ENCODE measurements at regions not wholly inside any gene's neighbourhood (a gene's known extent, or its start where the extent isn't known, plus 50 kb on each side); places are given as distances from the start of the nearest gene placed in this dataset.

GRCh38 chr1:69244211-69244610, 323.5 kb upstream of the LRRC7 start:
- intact Hi-C loops (cut with DNase I; ENCODE audit: low total_unique reads): no loop called here
- no peak for DNase-seq (ENCODE audit: low spot score in 2 of 2)
- no peak overlapping the region for H3K27ac ChIP-seq
- H3K4me1 ChIP-seq: no peaks in the 10 kb centered on the region
- H3K27me3 ChIP-seq: no peaks in the 10 kb centered on the region
- H3K9me3 ChIP-seq: no peaks in the 10 kb centered on the region
- TF ChIP-seq CTCF (IDR thresholded peaks at IDR 0.05) (no peak), POLR2A (IDR thresholded peaks at IDR 0.05) (no peak), POLR2AphosphoS5 (IDR thresholded peaks at IDR 0.05) (no peak)
- no peak overlapping the region for H3K4me3 ChIP-seq
- no peaks in the 10 kb centered on the region for H3K36me3 ChIP-seq

GRCh38 chr1:69246109-69246508, 321.6 kb upstream of the LRRC7 start:
- Histone ChIP-seq H3K4me1 (no peaks in the 10 kb centered on the region), H3K27me3 (no peaks in the 10 kb centered on the region), H3K27ac (no peak overlapping the region), H3K4me3 (no peak overlapping the region), H3K9me3 (no peaks in the 10 kb centered on the region), H3K36me3 (no peaks in the 10 kb centered on the region)
- intact Hi-C loops (cut with DNase I; ENCODE audit: low total_unique reads): no loop called here
- TF ChIP-seq POLR2AphosphoS5 (IDR thresholded peaks at IDR 0.05) (no peak), POLR2A (IDR thresholded peaks at IDR 0.05) (no peak), CTCF (IDR thresholded peaks at IDR 0.05) (no peak)
- DNase-seq (ENCODE audit: low spot score in 2 of 2): no peak

GRCh38 chr1:69246710-69247109, 321.0 kb upstream of the LRRC7 start:
- H3K4me3 ChIP-seq: no peak overlapping the region
- H3K27ac ChIP-seq: no peak overlapping the region
- intact Hi-C loops (cut with DNase I; ENCODE audit: low total_unique reads): no loop called here
- no peaks in the 10 kb centered on the region for H3K4me1 ChIP-seq
- H3K9me3 ChIP-seq: no peaks in the 10 kb centered on the region
- no peaks in the 10 kb centered on the region for H3K27me3 ChIP-seq
- no peaks in the 10 kb centered on the region for H3K36me3 ChIP-seq
- no peak for TF ChIP-seq CTCF (IDR thresholded peaks at IDR 0.05)
- TF ChIP-seq POLR2A (IDR thresholded peaks at IDR 0.05): no peak
- no peak for TF ChIP-seq POLR2AphosphoS5 (IDR thresholded peaks at IDR 0.05)
- DNase-seq (ENCODE audit: low spot score in 2 of 2): no peak

- Histone ChIP-seq H3K4me1 (no peaks in the 10 kb centered on the region), H3K36me3 (no peaks in the 10 kb centered on the region), H3K9me3 (no peaks in the 10 kb centered on the region), H3K27ac (no peak overlapping the region), H3K4me3 (no peak overlapping the region), H3K27me3 (no peaks in the 10 kb centered on the region)
- DNase-seq (ENCODE audit: low spot score in 2 of 2): no peak
- TF ChIP-seq POLR2AphosphoS5 (IDR thresholded peaks at IDR 0.05) (no peak), CTCF (IDR thresholded peaks at IDR 0.05) (no peak), POLR2A (IDR thresholded peaks at IDR 0.05) (no peak)
- intact Hi-C loops (cut with DNase I; ENCODE audit: low total_unique reads): no loop called here
Observed at GRCh38 chr1:69252696-69253095, 315.0 kb upstream of the LRRC7 start.

GRCh38 chr1:69256036-69256435, 311.7 kb upstream of the LRRC7 start:
- TF ChIP-seq POLR2A (IDR thresholded peaks at IDR 0.05): no peak
- no peak for TF ChIP-seq POLR2AphosphoS5 (IDR thresholded peaks at IDR 0.05)
- TF ChIP-seq CTCF (IDR thresholded peaks at IDR 0.05): no peak
- Histone ChIP-seq H3K4me1 (no peaks in the 10 kb centered on the region), H3K27ac (no peak overlapping the region), H3K9me3 (no peaks in the 10 kb centered on the region), H3K27me3 (no peaks in the 10 kb centered on the region), H3K4me3 (no peak overlapping the region), H3K36me3 (no peaks in the 10 kb centered on the region)
- intact Hi-C loops (cut with DNase I; ENCODE audit: low total_unique reads): no loop called here
- DNase-seq (ENCODE audit: low spot score in 2 of 2): no peak

Data from breast epithelium (tissue), 4 donors.